RWPE1 (cell line): ENCODE measurements at regions not wholly inside any gene's neighbourhood (a gene's known extent, or its start where the extent isn't known, plus 50 kb on each side); places are given as distances from the start of the nearest gene placed in this dataset.

ENCODE experiments used
- CTCF ChIA-PET: fragments of 350-600 bp; sonication (Branson Sonifier 250); formaldehyde crosslinking; extraction: SDS; loops from one replicate; lab custom pipeline; 2021; lab: Yijun Ruan, JAX
- POLR2A ChIA-PET: fragments of 400-600 bp; formaldehyde crosslinking; extraction: SDS; loops from one replicate; lab custom pipeline; 2020; ENCODE audit warnings: antibody characterized with exemption; ENCODE audit not compliant: low non-redundant PET; lab: Yijun Ruan, JAX
- DNase-seq: peaks from one replicate; pipeline ENCODE4 v3.0.0; 2012; ENCODE audit warnings: low spot score
- H3K27ac ChIP-seq: fragments of 450-650 bp; 2 replicates; pipeline ENCODE4 v1.5.1; 2017
- CTCF ChIP-seq: fragments of 450-650 bp; conservative IDR thresholded peaks from 2 replicates; pipeline ENCODE4 v1.5.1; 2017; ENCODE audit warnings: low read depth, mild to moderate bottlenecking

- no peak for DNase-seq
- POLR2A ChIA-PET = no interaction called here
- TF ChIP-seq CTCF = no peak
- no peak overlapping the region for H3K27ac ChIP-seq
- CTCF ChIA-PET = interaction anchor here (0.6 to 0.7 kb wide), 2 partner anchors 14 to 27 kb away, joined by 3 read pairs; no protein-coding TSS in a partner anchor
Observed at GRCh38 chr2:2796207-2796606, 465.1 kb upstream of the MYT1L start.

GRCh38 chr2:2795438-2796091 is 464.5 kb upstream of the MYT1L start:
- no peak overlapping the region for H3K27ac ChIP-seq
- ChIA-PET CTCF (interaction anchor here (0.6 kb wide), 1 partner anchor 15 kb away, joined by 3 read pairs; no protein-coding TSS in a partner anchor), POLR2A (no interaction called here)
- TF ChIP-seq CTCF = no peak
- no peak for DNase-seq

GRCh38 chr2:2793925-2794560 is 463.0 kb upstream of the MYT1L start:
- CTCF ChIA-PET = no interaction called here
- TF ChIP-seq CTCF = no peak
- POLR2A ChIA-PET = no interaction called here
- no peak overlapping the region for H3K27ac ChIP-seq
- no peak for DNase-seq

- no peak for TF ChIP-seq CTCF
- no peak for DNase-seq
- ChIA-PET CTCF (interaction anchor here (0.7 kb wide), 1 partner anchor 414 kb away, joined by 3 read pairs; no protein-coding TSS in a partner anchor), POLR2A (no interaction called here)
- no peak overlapping the region for H3K27ac ChIP-seq
Observed at GRCh38 chr2:2793514-2793913, 462.4 kb upstream of the MYT1L start.

GRCh38 chr2:2791606-2792005 is 460.5 kb upstream of the MYT1L start:
- POLR2A ChIA-PET = no interaction called here
- TF ChIP-seq CTCF = no peak
- CTCF ChIA-PET = no interaction called here
- DNase-seq = no peak
- no peak overlapping the region for H3K27ac ChIP-seq

- H3K27ac ChIP-seq = no peak overlapping the region
- TF ChIP-seq CTCF = no peak
- CTCF ChIA-PET = no interaction called here
- POLR2A ChIA-PET = no interaction called here
- DNase-seq = no peak
Observed at GRCh38 chr2:2791031-2791430, 460.0 kb upstream of the MYT1L start.
